ENCODE measurements at regions not wholly inside any gene's neighbourhood (a gene's known extent, or its start where the extent isn't known, plus 50 kb on each side); places are given as distances from the start of the nearest gene placed in this dataset.

GRCh38 chr6:81485395-81485794, 267.1 kb downstream of the TENT5A start:
- DNase-seq (ENCODE audit: low spot score) = no peak
- no peak for TF ChIP-seq CTCF (IDR thresholded peaks at IDR 0.05)
- no peak overlapping the region for H3K4me3 ChIP-seq
- no peak overlapping the region for H3K27ac ChIP-seq

GRCh38 chr6:81484251-81484650, 268.2 kb downstream of the TENT5A start:
- H3K4me3 ChIP-seq = no peak overlapping the region
- no peak for DNase-seq (ENCODE audit: low spot score)

GRCh38 chr6:81480139-81480538, 272.3 kb downstream of the TENT5A start:
- no peak for DNase-seq (ENCODE audit: low spot score)
- H3K27ac ChIP-seq = no peak overlapping the region
- TF ChIP-seq CTCF (IDR thresholded peaks at IDR 0.05) = no peak

More at GRCh38 chr6:81484251-81484650, 268.2 kb downstream of the TENT5A start:
- TF ChIP-seq CTCF (IDR thresholded peaks at IDR 0.05) = no peak
- H3K27ac ChIP-seq = no peak overlapping the region

GRCh38 chr6:81476881-81477280, 275.6 kb downstream of the TENT5A start:
- Histone ChIP-seq H3K4me3 (no peak overlapping the region), H3K27ac (no peak overlapping the region)
- no peak for DNase-seq (ENCODE audit: low spot score)
- TF ChIP-seq CTCF (IDR thresholded peaks at IDR 0.05) = no peak

More at GRCh38 chr6:81480139-81480538, 272.3 kb downstream of the TENT5A start:
- H3K4me3 ChIP-seq = no peak overlapping the region

GRCh38 chr6:81475646-81476045, 276.8 kb downstream of the TENT5A start:
- DNase-seq (ENCODE audit: low spot score) = no peak
- no peak overlapping the region for H3K4me3 ChIP-seq
- no peak overlapping the region for H3K27ac ChIP-seq
- no peak for TF ChIP-seq CTCF (IDR thresholded peaks at IDR 0.05)

- H3K27ac ChIP-seq = no peak overlapping the region
- DNase-seq (ENCODE audit: low spot score) = no peak
- H3K4me3 ChIP-seq = no peak overlapping the region
- no peak for TF ChIP-seq CTCF (IDR thresholded peaks at IDR 0.05)
Observed at GRCh38 chr6:81465859-81466258, 286.6 kb downstream of the TENT5A start.

- no peak for TF ChIP-seq CTCF (IDR thresholded peaks at IDR 0.05)
- Histone ChIP-seq H3K27ac (no peak overlapping the region), H3K4me3 (no peak overlapping the region)
- DNase-seq (ENCODE audit: low spot score) = no peak
Observed at GRCh38 chr6:81456416-81456815, 296.1 kb downstream of the TENT5A start.
